ENCODE measurements at regions not wholly inside any gene's neighbourhood (a gene's known extent, or its start where the extent isn't known, plus 50 kb on each side); places are given as distances from the start of the nearest gene placed in this dataset.

- TF ChIP-seq CTCF (conservative IDR thresholded peaks at IDR 0.05) = no peak
- TF ChIP-seq ZFX (IDR thresholded peaks at IDR 0.05) = no peak
Observed at GRCh38 chr5:91538179-91538578, 155.1 kb upstream of the ARRDC3 start.
